ENCODE measurements at regions not wholly inside any gene's neighbourhood (a gene's known extent, or its start where the extent isn't known, plus 50 kb on each side); places are given as distances from the start of the nearest gene placed in this dataset.
A peak's percentile ranks its signal among the peaks of the same experiment; 100 is the strongest.

DNA sequence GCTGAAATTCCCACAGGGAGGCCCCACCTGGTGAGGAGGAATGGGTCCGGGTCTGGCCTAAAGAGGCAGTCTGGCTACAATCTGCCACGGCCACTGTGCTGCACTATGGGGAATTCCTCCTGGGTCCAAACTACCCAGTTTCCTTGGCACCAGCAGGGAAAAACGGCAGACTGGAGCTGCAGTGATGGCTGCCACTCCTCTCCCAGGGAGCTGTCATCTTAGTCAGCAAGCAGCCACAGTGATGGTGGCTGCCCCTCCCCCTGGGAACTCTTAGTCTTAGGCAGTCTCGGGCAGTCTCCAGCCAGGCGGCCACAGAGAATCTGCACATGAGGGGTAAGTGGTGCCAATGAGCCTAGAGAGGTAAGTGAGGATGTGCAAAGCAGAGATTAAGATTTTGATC lies 205.8 kb downstream of the TMEM38B start:
- no peak overlapping the region for H3K4me3 ChIP-seq (ENCODE audit: low read depth in 1 of 2, low read length in 2 of 2)
- no peak overlapping the region for H2AFZ ChIP-seq (ENCODE audit: low read depth, low read length)
- TF ChIP-seq, protein P1, sequence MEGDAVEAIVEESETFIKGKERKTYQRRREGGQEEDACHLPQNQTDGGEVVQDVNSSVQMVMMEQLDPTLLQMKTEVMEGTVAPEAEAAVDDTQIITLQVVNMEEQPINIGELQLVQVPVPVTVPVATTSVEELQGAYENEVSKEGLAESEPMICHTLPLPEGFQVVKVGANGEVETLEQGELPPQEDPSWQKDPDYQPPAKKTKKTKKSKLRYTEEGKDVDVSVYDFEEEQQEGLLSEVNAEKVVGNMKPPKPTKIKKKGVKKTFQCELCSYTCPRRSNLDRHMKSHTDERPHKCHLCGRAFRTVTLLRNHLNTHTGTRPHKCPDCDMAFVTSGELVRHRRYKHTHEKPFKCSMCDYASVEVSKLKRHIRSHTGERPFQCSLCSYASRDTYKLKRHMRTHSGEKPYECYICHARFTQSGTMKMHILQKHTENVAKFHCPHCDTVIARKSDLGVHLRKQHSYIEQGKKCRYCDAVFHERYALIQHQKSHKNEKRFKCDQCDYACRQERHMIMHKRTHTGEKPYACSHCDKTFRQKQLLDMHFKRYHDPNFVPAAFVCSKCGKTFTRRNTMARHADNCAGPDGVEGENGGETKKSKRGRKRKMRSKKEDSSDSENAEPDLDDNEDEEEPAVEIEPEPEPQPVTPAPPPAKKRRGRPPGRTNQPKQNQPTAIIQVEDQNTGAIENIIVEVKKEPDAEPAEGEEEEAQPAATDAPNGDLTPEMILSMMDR (IDR thresholded peaks at IDR 0.05; ENCODE audit: borderline replicate concordance, extremely low read depth, low read length, poor library complexity, severe bottlenecking) = no peak
- no peak for TF ChIP-seq EZH2 (IDR thresholded peaks at IDR 0.05; ENCODE audit: borderline replicate concordance, low read depth, low read length, severe bottlenecking)
- H3K27me3 ChIP-seq (ENCODE audit: insufficient read depth, low read length, poor library complexity) = no peaks in the 10 kb centered on the region
- H3K79me2 ChIP-seq (ENCODE audit: insufficient read depth, low read length) = no peaks in the 10 kb centered on the region
- no peak overlapping the region for H3K4me2 ChIP-seq (ENCODE audit: insufficient read depth, low read length)
- DNase-seq (no peak), ATAC-seq (ENCODE audit: insufficient read depth, low read depth) (no peak)
- no peaks in the 10 kb centered on the region for H3K9me3 ChIP-seq (ENCODE audit: insufficient read depth, low read length, severe bottlenecking)
- no peaks in the 10 kb centered on the region for H3K4me1 ChIP-seq (ENCODE audit: insufficient read depth, low read length)
- no peaks in the 10 kb centered on the region for H3K36me3 ChIP-seq (ENCODE audit: insufficient read depth, low read length)
- H3K9ac ChIP-seq (ENCODE audit: low read depth, low read length) = no peak overlapping the region
- H3K27ac ChIP-seq (ENCODE audit: low read length) = no peak overlapping the region
- H4K20me1 ChIP-seq (ENCODE audit: insufficient read depth, low read length) = no peaks in the 10 kb centered on the region

DNA sequence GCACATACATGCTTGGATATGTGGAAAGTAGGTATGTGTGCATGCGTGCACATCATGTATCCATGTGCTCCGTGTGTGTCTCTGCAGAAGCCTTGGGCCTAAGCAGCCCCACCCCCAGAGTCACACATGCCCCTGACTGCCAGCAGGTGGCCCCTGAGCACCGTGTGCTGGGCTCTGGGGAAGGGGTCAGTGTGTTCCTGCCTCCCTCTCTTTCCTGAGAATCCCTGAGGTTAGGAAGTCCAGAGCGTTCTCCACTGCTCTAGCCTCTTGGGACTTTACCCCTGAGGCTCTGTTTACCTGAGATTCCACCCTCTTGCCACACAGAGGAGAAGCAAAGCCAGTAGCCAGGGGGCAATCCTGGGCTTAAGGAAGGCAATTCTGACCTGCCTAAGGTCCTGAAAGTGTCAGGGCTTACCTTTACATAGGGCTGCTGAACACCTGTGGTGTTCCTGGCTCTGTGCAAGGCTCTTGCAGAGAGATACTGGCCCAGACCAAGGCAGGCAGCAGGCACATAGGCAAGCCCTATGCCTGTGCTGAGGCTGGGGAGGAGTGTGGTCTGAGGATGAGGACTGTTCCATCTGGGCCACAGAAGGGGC lies 207.3 kb downstream of the TMEM38B start:
- Histone ChIP-seq H3K27ac (ENCODE audit: low read length) (no peak overlapping the region), H3K9me3 (ENCODE audit: insufficient read depth, low read length, severe bottlenecking) (no peaks in the 10 kb centered on the region), H4K20me1 (ENCODE audit: insufficient read depth, low read length) (no peaks in the 10 kb centered on the region), H3K27me3 (ENCODE audit: insufficient read depth, low read length, poor library complexity) (no peaks in the 10 kb centered on the region), H3K4me2 (ENCODE audit: insufficient read depth, low read length) (no peak overlapping the region), H2AFZ (ENCODE audit: low read depth, low read length) (no peak overlapping the region), H3K36me3 (ENCODE audit: insufficient read depth, low read length) (no peaks in the 10 kb centered on the region), H3K4me1 (ENCODE audit: insufficient read depth, low read length) (no peaks in the 10 kb centered on the region), H3K79me2 (ENCODE audit: insufficient read depth, low read length) (no peaks in the 10 kb centered on the region), H3K4me3 (ENCODE audit: low read depth in 1 of 2, low read length in 2 of 2) (no peak overlapping the region), H3K9ac (ENCODE audit: low read depth, low read length) (no peak overlapping the region)
- ATAC-seq (ENCODE audit: insufficient read depth, low read depth) (peak; percentile 59; the same call in 1 of the 3 replicates), DNase-seq (no peak)
- TF ChIP-seq, protein P1 (IDR thresholded peaks at IDR 0.05; ENCODE audit: borderline replicate concordance, extremely low read depth, low read length, poor library complexity, severe bottlenecking) = peak; percentile 63
- no peak for TF ChIP-seq EZH2 (IDR thresholded peaks at IDR 0.05; ENCODE audit: borderline replicate concordance, low read depth, low read length, severe bottlenecking)

- no peaks in the 10 kb centered on the region for H4K20me1 ChIP-seq (ENCODE audit: insufficient read depth, low read length)
- no peaks in the 10 kb centered on the region for H3K79me2 ChIP-seq (ENCODE audit: insufficient read depth, low read length)
- H3K9me3 ChIP-seq (ENCODE audit: insufficient read depth, low read length, severe bottlenecking) = no peaks in the 10 kb centered on the region
- H3K4me2 ChIP-seq (ENCODE audit: insufficient read depth, low read length) = no peak overlapping the region
- no peak overlapping the region for H3K9ac ChIP-seq (ENCODE audit: low read depth, low read length)
- H2AFZ ChIP-seq (ENCODE audit: low read depth, low read length) = no peak overlapping the region
- peaks cover 4% of the 10 kb centered on the region for H3K27me3 ChIP-seq (ENCODE audit: insufficient read depth, low read length, poor library complexity)
- DNase-seq (no peak), ATAC-seq (ENCODE audit: insufficient read depth, low read depth) (no peak)
- no peak overlapping the region for H3K4me3 ChIP-seq (ENCODE audit: low read depth in 1 of 2, low read length in 2 of 2)
- no peaks in the 10 kb centered on the region for H3K36me3 ChIP-seq (ENCODE audit: insufficient read depth, low read length)
- no peaks in the 10 kb centered on the region for H3K4me1 ChIP-seq (ENCODE audit: insufficient read depth, low read length)
- no peak overlapping the region for H3K27ac ChIP-seq (ENCODE audit: low read length)
- TF ChIP-seq EZH2 (IDR thresholded peaks at IDR 0.05; ENCODE audit: borderline replicate concordance, low read depth, low read length, severe bottlenecking) = no peak
- TF ChIP-seq, protein P1 (IDR thresholded peaks at IDR 0.05; ENCODE audit: borderline replicate concordance, extremely low read depth, low read length, poor library complexity, severe bottlenecking) = no peak
Observed at GRCh38 chr9:105908069-105908468, 213.7 kb downstream of the TMEM38B start.

Data from DND-41 (cell line).